Endothelial cell (in vitro differentiated cells): ENCODE measurements at regions not wholly inside any gene's neighbourhood (a gene's known extent, or its start where the extent isn't known, plus 50 kb on each side); places are given as distances from the start of the nearest gene placed in this dataset.

ENCODE experiments used
- DNase-seq: peaks from one replicate; pipeline ENCODE4 v3.0.0; 2021; ENCODE audit warnings: low spot score
- H3K27ac Mint-ChIP-seq: one replicate; pipeline ENCODE4 v1.8.0; 2021; ENCODE audit warnings: mixed read lengths, inconsistent platforms; ENCODE audit not compliant: unreplicated experiment
- H3K27me3 Mint-ChIP-seq: one replicate; pipeline ENCODE4 v1.8.0; 2021; ENCODE audit warnings: mild to moderate bottlenecking, moderate library complexity, mixed read lengths, inconsistent platforms; ENCODE audit not compliant: unreplicated experiment
- H3K36me3 Mint-ChIP-seq: one replicate; pipeline ENCODE4 v1.8.0; 2021; ENCODE audit warnings: mild to moderate bottlenecking, low read depth, mixed read lengths, inconsistent platforms; ENCODE audit not compliant: unreplicated experiment
- H3K4me1 Mint-ChIP-seq: one replicate; pipeline ENCODE4 v1.8.0; 2021; ENCODE audit warnings: mild to moderate bottlenecking, mixed read lengths, inconsistent platforms; ENCODE audit not compliant: unreplicated experiment
- H3K4me3 Mint-ChIP-seq: one replicate; pipeline ENCODE4 v1.8.0; 2021; ENCODE audit warnings: mild to moderate bottlenecking, mixed read lengths, inconsistent platforms; ENCODE audit not compliant: unreplicated experiment
- H3K9me3 Mint-ChIP-seq: one replicate; pipeline ENCODE4 v1.8.0; 2021; ENCODE audit warnings: mixed read lengths, inconsistent platforms; ENCODE audit not compliant: unreplicated experiment
- CTCF ChIP-seq: fragments of 200-600 bp; sonication (generic); IDR thresholded peaks from one replicate; pipeline ENCODE4 v1.5.0; 2021; ENCODE audit warnings: antibody characterized with exemption; ENCODE audit not compliant: unreplicated experiment

DNA sequence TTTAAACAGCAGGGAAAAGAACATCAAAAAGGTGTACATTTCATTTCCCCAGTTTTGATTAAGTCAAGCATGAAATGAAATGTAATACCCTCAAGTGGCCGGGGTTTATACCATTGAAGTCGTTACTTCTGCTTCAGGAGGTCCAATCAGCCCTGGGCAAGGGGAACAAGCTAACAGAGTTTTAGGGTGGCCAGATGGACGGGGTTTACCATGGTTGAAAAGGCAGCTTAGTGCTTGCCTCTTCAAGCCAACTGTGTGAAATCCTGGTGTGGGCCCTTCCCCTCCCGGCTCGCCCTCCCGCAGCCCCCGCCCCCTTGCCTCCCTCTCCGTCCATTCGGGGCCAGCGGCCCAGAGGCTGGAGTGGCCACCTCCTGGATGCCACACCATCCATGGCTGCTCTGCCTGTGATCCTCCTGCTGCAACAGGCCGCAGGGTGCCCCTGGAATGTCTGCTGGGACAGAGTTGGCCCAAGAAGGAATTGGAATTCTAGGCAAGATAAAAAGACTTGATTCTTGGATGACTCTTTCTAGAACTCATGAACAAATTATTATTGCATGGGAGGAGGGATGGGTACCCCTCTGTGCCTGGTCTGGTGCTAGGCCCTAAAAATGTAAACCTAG lies 296.2 kb upstream of the IRX3 start:
- DNase-seq, result no peak
- no peak for TF ChIP-seq CTCF
- H3K27me3 Mint-ChIP-seq, result no peaks in the 10 kb centered on the region
- no peaks in the 10 kb centered on the region for H3K9me3 Mint-ChIP-seq
- no peaks in the 10 kb centered on the region for H3K36me3 Mint-ChIP-seq
- H3K27ac Mint-ChIP-seq, result no peak overlapping the region
- peaks cover 6% of the 10 kb centered on the region for H3K4me1 Mint-ChIP-seq
- no peak overlapping the region for H3K4me3 Mint-ChIP-seq

GRCh38 chr16:54579106-54579728 lies 292.6 kb upstream of the IRX3 start:
- H3K27ac Mint-ChIP-seq, result no peak overlapping the region
- no peak overlapping the region for H3K4me3 Mint-ChIP-seq
- no peak for DNase-seq
- H3K9me3 Mint-ChIP-seq, result no peaks in the 10 kb centered on the region
- TF ChIP-seq CTCF, result no peak
- H3K4me1 Mint-ChIP-seq, result peaks cover 5% of the 10 kb centered on the region
- no peaks in the 10 kb centered on the region for H3K36me3 Mint-ChIP-seq
- peaks cover 1% of the 10 kb centered on the region for H3K27me3 Mint-ChIP-seq

GRCh38 chr16:54577651-54578128 lies 291.1 kb upstream of the IRX3 start:
- peaks cover 1% of the 10 kb centered on the region for H3K27me3 Mint-ChIP-seq
- no peak overlapping the region for H3K4me3 Mint-ChIP-seq
- TF ChIP-seq CTCF, result no peak
- no peak for DNase-seq
- no peaks in the 10 kb centered on the region for H3K36me3 Mint-ChIP-seq
- H3K4me1 Mint-ChIP-seq, result peaks cover 5% of the 10 kb centered on the region
- no peak overlapping the region for H3K27ac Mint-ChIP-seq
- no peaks in the 10 kb centered on the region for H3K9me3 Mint-ChIP-seq

GRCh38 chr16:54576785-54577184 lies 290.2 kb upstream of the IRX3 start:
- Mint-ChIP-seq H3K4me1 (peaks cover 5% of the 10 kb centered on the region), H3K27ac (no peak overlapping the region), H3K36me3 (no peaks in the 10 kb centered on the region), H3K9me3 (no peaks in the 10 kb centered on the region), H3K4me3 (no peak overlapping the region), H3K27me3 (peaks cover 1% of the 10 kb centered on the region)
- TF ChIP-seq CTCF, result no peak
- DNase-seq, result no peak
